Uterus (tissue), 2 donors: ENCODE measurements at regions not wholly inside any gene's neighbourhood (a gene's known extent, or its start where the extent isn't known, plus 50 kb on each side); places are given as distances from the start of the nearest gene placed in this dataset.

ENCODE experiments used
- POLR2A ChIP-seq, 2 donors: fragments of 450-650 bp; IDR thresholded peaks; one replicate each; pipeline ENCODE4 v1.6.1; 2016; ENCODE audit warnings: antibody characterized with exemption in 2 of 2, mild to moderate bottlenecking in 1 of 2, moderate library complexity in 1 of 2
- TF ChIP-seq, protein P1 (sequence below), 4 experiments: fragments of 200-600 bp in 2 of 4; fragments of 450-650 bp in 2 of 4; sonication (generic) in 2 of 4; IDR thresholded peaks; one replicate each; pipeline ENCODE4 v1.5.1; 2016 to 2019; ENCODE audit warnings: antibody characterized with exemption in 4 of 4, mild to moderate bottlenecking in 2 of 4, moderate library complexity in 1 of 4

DNA sequence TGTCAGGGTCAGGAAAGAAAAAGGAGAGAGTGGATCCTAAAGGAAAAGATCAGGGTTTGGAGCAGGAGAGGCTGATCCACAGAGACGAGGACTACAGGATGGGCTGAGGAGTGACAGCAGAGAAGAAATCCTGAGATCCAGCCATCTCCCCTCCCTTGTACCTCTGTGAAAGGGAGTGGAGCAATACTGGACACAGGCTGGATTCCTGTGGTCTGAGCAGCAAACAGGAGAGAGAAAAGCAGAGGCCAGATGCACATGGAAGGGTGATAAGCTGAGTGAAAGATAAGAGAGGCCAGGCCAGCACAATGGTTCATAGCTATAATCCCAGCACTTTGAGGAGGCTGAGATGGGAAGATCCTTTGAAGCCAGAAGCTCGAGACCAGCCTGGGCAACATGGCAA, 472.1 kb upstream of the TSHZ3 start:
- TF ChIP-seq, protein P1, sequence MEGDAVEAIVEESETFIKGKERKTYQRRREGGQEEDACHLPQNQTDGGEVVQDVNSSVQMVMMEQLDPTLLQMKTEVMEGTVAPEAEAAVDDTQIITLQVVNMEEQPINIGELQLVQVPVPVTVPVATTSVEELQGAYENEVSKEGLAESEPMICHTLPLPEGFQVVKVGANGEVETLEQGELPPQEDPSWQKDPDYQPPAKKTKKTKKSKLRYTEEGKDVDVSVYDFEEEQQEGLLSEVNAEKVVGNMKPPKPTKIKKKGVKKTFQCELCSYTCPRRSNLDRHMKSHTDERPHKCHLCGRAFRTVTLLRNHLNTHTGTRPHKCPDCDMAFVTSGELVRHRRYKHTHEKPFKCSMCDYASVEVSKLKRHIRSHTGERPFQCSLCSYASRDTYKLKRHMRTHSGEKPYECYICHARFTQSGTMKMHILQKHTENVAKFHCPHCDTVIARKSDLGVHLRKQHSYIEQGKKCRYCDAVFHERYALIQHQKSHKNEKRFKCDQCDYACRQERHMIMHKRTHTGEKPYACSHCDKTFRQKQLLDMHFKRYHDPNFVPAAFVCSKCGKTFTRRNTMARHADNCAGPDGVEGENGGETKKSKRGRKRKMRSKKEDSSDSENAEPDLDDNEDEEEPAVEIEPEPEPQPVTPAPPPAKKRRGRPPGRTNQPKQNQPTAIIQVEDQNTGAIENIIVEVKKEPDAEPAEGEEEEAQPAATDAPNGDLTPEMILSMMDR (IDR thresholded peaks at IDR 0.05) = no peak
- no peak for TF ChIP-seq POLR2A (IDR thresholded peaks at IDR 0.05)
